ENCODE measurements at regions not wholly inside any gene's neighbourhood (a gene's known extent, or its start where the extent isn't known, plus 50 kb on each side); places are given as distances from the start of the nearest gene placed in this dataset.
"Not testable (repeated sequence)": the region's sequence is repeated elsewhere in the genome, so short reads cannot be mapped to it uniquely, and the experiment has no call there.

- Mint-ChIP-seq H3K27ac (no peak overlapping the region), H3K27me3 (ENCODE audit: low read depth) (no peaks in the 10 kb centered on the region), H3K4me1 (ENCODE audit: low read depth) (no peaks in the 10 kb centered on the region), H3K36me3 (ENCODE audit: low read depth) (no peaks in the 10 kb centered on the region), H3K4me3 (no peak overlapping the region), H3K9me3 (no peaks in the 10 kb centered on the region)
Observed at GRCh38 chr3:87478716-87479115, 202.3 kb upstream of the POU1F1 start.

GRCh38 chr3:87473944-87474343 lies 197.6 kb upstream of the POU1F1 start:
- Mint-ChIP-seq H3K27me3 (ENCODE audit: low read depth) (no peaks in the 10 kb centered on the region), H3K4me3 (no peak overlapping the region), H3K27ac (no peak overlapping the region), H3K36me3 (ENCODE audit: low read depth) (no peaks in the 10 kb centered on the region), H3K9me3 (no peaks in the 10 kb centered on the region), H3K4me1 (ENCODE audit: low read depth) (no peaks in the 10 kb centered on the region)

GRCh38 chr3:87468938-87469337 lies 192.6 kb upstream of the POU1F1 start:
- Mint-ChIP-seq H3K27ac (no peak overlapping the region), H3K27me3 (ENCODE audit: low read depth) (no peaks in the 10 kb centered on the region), H3K36me3 (ENCODE audit: low read depth) (no peaks in the 10 kb centered on the region), H3K4me3 (no peak overlapping the region), H3K4me1 (ENCODE audit: low read depth) (no peaks in the 10 kb centered on the region), H3K9me3 (no peaks in the 10 kb centered on the region)

- no peak overlapping the region for H3K4me3 Mint-ChIP-seq
- no peaks in the 10 kb centered on the region for H3K36me3 Mint-ChIP-seq (ENCODE audit: low read depth)
- no peaks in the 10 kb centered on the region for H3K4me1 Mint-ChIP-seq (ENCODE audit: low read depth)
- no peaks in the 10 kb centered on the region for H3K9me3 Mint-ChIP-seq
- no peak overlapping the region for H3K27ac Mint-ChIP-seq
- no peaks in the 10 kb centered on the region for H3K27me3 Mint-ChIP-seq (ENCODE audit: low read depth)
Observed at GRCh38 chr3:87468235-87468634, 191.9 kb upstream of the POU1F1 start.

GRCh38 chr3:87462228-87462627 lies 185.8 kb upstream of the POU1F1 start:
- Mint-ChIP-seq H3K9me3 (no peaks in the 10 kb centered on the region), H3K27me3 (ENCODE audit: low read depth) (no peaks in the 10 kb centered on the region), H3K4me1 (ENCODE audit: low read depth) (no peaks in the 10 kb centered on the region)

GRCh38 chr3:87461443-87461842 lies 185.1 kb upstream of the POU1F1 start:
- Mint-ChIP-seq H3K9me3 (no peaks in the 10 kb centered on the region), H3K36me3 (ENCODE audit: low read depth) (no peaks in the 10 kb centered on the region), H3K4me3 (no peak overlapping the region), H3K27me3 (ENCODE audit: low read depth) (no peaks in the 10 kb centered on the region), H3K27ac (no peak overlapping the region), H3K4me1 (ENCODE audit: low read depth) (no peaks in the 10 kb centered on the region)

More at GRCh38 chr3:87462228-87462627, 185.8 kb upstream of the POU1F1 start:
- Mint-ChIP-seq H3K27ac (no peak overlapping the region), H3K36me3 (ENCODE audit: low read depth) (no peaks in the 10 kb centered on the region), H3K4me3 (no peak overlapping the region)

GRCh38 chr3:87461036-87461435 lies 184.7 kb upstream of the POU1F1 start:
- Mint-ChIP-seq H3K27ac (no peak overlapping the region), H3K36me3 (ENCODE audit: low read depth) (no peaks in the 10 kb centered on the region), H3K9me3 (no peaks in the 10 kb centered on the region), H3K27me3 (ENCODE audit: low read depth) (no peaks in the 10 kb centered on the region), H3K4me1 (ENCODE audit: low read depth) (no peaks in the 10 kb centered on the region), H3K4me3 (no peak overlapping the region)

- Mint-ChIP-seq H3K27ac (no peak overlapping the region), H3K27me3 (ENCODE audit: low read depth) (no peaks in the 10 kb centered on the region), H3K36me3 (ENCODE audit: low read depth) (no peaks in the 10 kb centered on the region), H3K4me1 (ENCODE audit: low read depth) (no peaks in the 10 kb centered on the region), H3K9me3 (peaks cover 9% of the 10 kb centered on the region), H3K4me3 (no peak overlapping the region)
Observed at GRCh38 chr3:87448558-87448957, 172.2 kb upstream of the POU1F1 start.

- no peak overlapping the region for H3K27ac Mint-ChIP-seq
- no peaks in the 10 kb centered on the region for H3K4me1 Mint-ChIP-seq (ENCODE audit: low read depth)
- H3K27me3 Mint-ChIP-seq (ENCODE audit: low read depth), result no peaks in the 10 kb centered on the region
Observed at GRCh38 chr3:87446849-87447387, 170.5 kb upstream of the POU1F1 start.

GRCh38 chr3:87442470-87442869 lies 166.1 kb upstream of the POU1F1 start:
- H3K27me3 Mint-ChIP-seq (ENCODE audit: low read depth), result no peaks in the 10 kb centered on the region
- H3K27ac Mint-ChIP-seq, result no peak overlapping the region
- H3K9me3 Mint-ChIP-seq, result peaks cover 9% of the 10 kb centered on the region
- no peaks in the 10 kb centered on the region for H3K36me3 Mint-ChIP-seq (ENCODE audit: low read depth)
- no peak overlapping the region for H3K4me3 Mint-ChIP-seq
- peaks cover 2% of the 10 kb centered on the region for H3K4me1 Mint-ChIP-seq (ENCODE audit: low read depth)

More at GRCh38 chr3:87446849-87447387, 170.5 kb upstream of the POU1F1 start:
- Mint-ChIP-seq H3K4me3 (no peak overlapping the region), H3K36me3 (ENCODE audit: low read depth) (no peaks in the 10 kb centered on the region), H3K9me3 (peaks cover 9% of the 10 kb centered on the region)

- H3K27me3 Mint-ChIP-seq (ENCODE audit: low read depth), result no peaks in the 10 kb centered on the region
- peaks cover 2% of the 10 kb centered on the region for H3K4me1 Mint-ChIP-seq (ENCODE audit: low read depth)
- no peaks in the 10 kb centered on the region for H3K9me3 Mint-ChIP-seq
- H3K36me3 Mint-ChIP-seq (ENCODE audit: low read depth), result no peaks in the 10 kb centered on the region
- no peak overlapping the region for H3K27ac Mint-ChIP-seq
- H3K4me3 Mint-ChIP-seq, result no peak overlapping the region
Observed at GRCh38 chr3:87437765-87438164, 161.4 kb upstream of the POU1F1 start.

GRCh38 chr3:87436781-87437543 lies 160.6 kb upstream of the POU1F1 start:
- Mint-ChIP-seq H3K4me3 (no peak overlapping the region), H3K27me3 (ENCODE audit: low read depth) (no peaks in the 10 kb centered on the region), H3K36me3 (ENCODE audit: low read depth) (no peaks in the 10 kb centered on the region), H3K27ac (no peak overlapping the region), H3K4me1 (ENCODE audit: low read depth) (peaks cover 2% of the 10 kb centered on the region), H3K9me3 (no peaks in the 10 kb centered on the region)

- no peaks in the 10 kb centered on the region for H3K27me3 Mint-ChIP-seq (ENCODE audit: low read depth)
- H3K36me3 Mint-ChIP-seq (ENCODE audit: low read depth), result no peaks in the 10 kb centered on the region
- no peak overlapping the region for H3K4me3 Mint-ChIP-seq
- no peaks in the 10 kb centered on the region for H3K9me3 Mint-ChIP-seq
- peaks cover 2% of the 10 kb centered on the region for H3K4me1 Mint-ChIP-seq (ENCODE audit: low read depth)
- H3K27ac Mint-ChIP-seq, result no peak overlapping the region
Observed at GRCh38 chr3:87435926-87436620, 159.7 kb upstream of the POU1F1 start.

GRCh38 chr3:87433445-87433844 lies 157.1 kb upstream of the POU1F1 start:
- H3K9me3 Mint-ChIP-seq; H3K4me3 Mint-ChIP-seq; H3K36me3 Mint-ChIP-seq (ENCODE audit: low read depth); H3K27me3 Mint-ChIP-seq (ENCODE audit: low read depth); H3K4me1 Mint-ChIP-seq (ENCODE audit: low read depth): not testable (repeated sequence)
- H3K27ac Mint-ChIP-seq, result peak overlapping the region; percentile 12

- H3K27ac Mint-ChIP-seq, result no peak overlapping the region
- H3K27me3 Mint-ChIP-seq (ENCODE audit: low read depth), result no peaks in the 10 kb centered on the region
- H3K36me3 Mint-ChIP-seq (ENCODE audit: low read depth), result no peaks in the 10 kb centered on the region
- H3K4me1 Mint-ChIP-seq (ENCODE audit: low read depth), result no peaks in the 10 kb centered on the region
- no peaks in the 10 kb centered on the region for H3K9me3 Mint-ChIP-seq
- no peak overlapping the region for H3K4me3 Mint-ChIP-seq
Observed at GRCh38 chr3:87426918-87427317, 150.5 kb upstream of the POU1F1 start.

All from T-helper 1 cell treated with Interleukin-12 subunit alpha and Interleukin-12 subunit beta and Interleukin-4 antibody, amounts not matched to agents 30 μg/mL and 1 μg/mL, for 36 hours (primary cell).